Stomach (tissue), 8 donors: ENCODE measurements at regions not wholly inside any gene's neighbourhood (a gene's known extent, or its start where the extent isn't known, plus 50 kb on each side); places are given as distances from the start of the nearest gene placed in this dataset.
A peak's percentile ranks its signal among the peaks of the same experiment; 100 is the strongest.

Experiments used
- DNase-seq, 2 donors: peaks; one replicate each; pipeline versions ENCODE4 v3.0.0 to v3.0.0-alpha.2; 2013 to 2019
- H3K27ac ChIP-seq, 5 donors: fragments of 200-600 bp in 4 of 5; sonication (generic) in 4 of 5; one replicate each; pipeline ENCODE4 v1.5.1; 2013 to 2019; ENCODE audit warnings: mild to moderate bottlenecking in 1 of 5, moderate library complexity in 1 of 5
- H3K27me3 ChIP-seq, 3 donors: fragments of 200-600 bp; sonication (generic); one replicate each; pipeline ENCODE4 v1.5.1; 2017 to 2019; ENCODE audit warnings: mixed run types in 1 of 3
- H3K36me3 ChIP-seq, 4 donors: fragments of 200-600 bp; sonication (generic); 1 replicate in 3 of 4; 2 replicates in 1 of 4; pipeline ENCODE4 v1.5.1; 2016 to 2019
- H3K4me1 ChIP-seq, 4 donors: fragments of 200-600 bp; sonication (generic); one replicate each; pipeline ENCODE4 v1.5.1; 2016 to 2019
- H3K4me3 ChIP-seq, 4 donors: fragments of 200-600 bp; sonication (generic) in 3 of 4; one replicate each; pipeline ENCODE4 v1.5.1; 2016 to 2019; ENCODE audit warnings: mild to moderate bottlenecking in 1 of 4
- H3K9me3 ChIP-seq, 4 donors: fragments of 200-600 bp; sonication (generic); one replicate each; pipeline ENCODE4 v1.5.1; 2016 to 2019
- EP300 ChIP-seq: sonication (generic); formaldehyde crosslinking; IDR thresholded peaks from one replicate; pipeline ENCODE4 v1.6.1; 2017; ENCODE audit warnings: antibody characterized with exemption
- POLR2A ChIP-seq, 4 donors: fragments of 450-650 bp; IDR thresholded peaks; one replicate each; pipeline ENCODE4 v1.6.1; 2016; ENCODE audit warnings: antibody characterized with exemption in 4 of 4, control low read depth in 2 of 4, mild to moderate bottlenecking in 1 of 4, moderate library complexity in 1 of 4
- POLR2AphosphoS5 ChIP-seq, 3 donors: sonication (generic); formaldehyde crosslinking; IDR thresholded peaks; one replicate each; pipeline ENCODE4 v1.6.1; 2016; ENCODE audit warnings: antibody characterized with exemption in 3 of 3
- WGBS, 5 donors: extraction: QIAGEN DNeasy Blood & Tissue Kit in 3 of 5; methylation state at CpG; one replicate each; pipeline versions ENCODE4 v1.1.5 to v1.1.7; 2013 to 2018; 5-methylcytosine and 5-hydroxymethylcytosine counted together
- intact Hi-C: fragments of 100-400 bp; cut with DNase I; formaldehyde crosslinking; loops from one replicate; pipeline ENCODE4 v1.15.1; 2023; ENCODE audit warnings: low total_unique reads
- small RNA-seq, 4 donors: library from RNA; depleted of rRNA; stranded (forward); fragments of <200 nt; gene quantifications; one replicate each; pipeline ENCODE3, GENCODE V24; 2016
- TF ChIP-seq, protein P1 (sequence below), 7 experiments: fragments of 450-650 bp in 4 of 7; fragments of 200-600 bp in 3 of 7; sonication (generic) in 3 of 7; IDR thresholded peaks; one replicate each; pipeline ENCODE4 v1.5.1; 2016 to 2019; ENCODE audit warnings: antibody characterized with exemption in 7 of 7, control low read depth in 2 of 7, mild to moderate bottlenecking in 1 of 7
- donor health status: healthy with polysubstance abuse.
- donor health status: Bipolar disorder and iron deficiency.
- donor health status: healthy.

DNA sequence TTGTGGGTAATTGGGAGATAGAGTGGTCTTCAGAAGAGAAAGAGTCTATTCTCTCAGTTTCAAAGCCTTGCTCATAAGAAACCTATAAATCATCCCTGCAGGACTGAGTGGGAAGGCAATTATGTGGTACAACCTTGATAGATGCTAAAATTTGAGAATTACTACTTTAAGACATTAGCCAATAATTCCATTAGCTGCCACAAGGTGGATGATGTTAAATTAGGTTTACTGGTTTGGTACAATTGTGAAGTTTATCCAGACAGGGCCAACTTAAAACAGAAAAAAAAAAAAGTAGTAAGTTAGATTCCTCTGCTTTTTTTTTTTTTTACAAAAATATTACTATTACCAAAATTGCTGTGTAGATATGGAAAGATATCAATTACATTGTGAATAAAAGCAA lies 73.2 kb upstream of the AMOT start:
- Histone ChIP-seq H3K9me3 (no peaks in the 10 kb centered on the region), H3K4me3 (no peak overlapping the region), H3K36me3 (no peaks in the 10 kb centered on the region), H3K27ac (no peak overlapping the region), H3K27me3 (no peaks in the 10 kb centered on the region), H3K4me1 (no peaks in the 10 kb centered on the region)
- TF ChIP-seq POLR2AphosphoS5 (IDR thresholded peaks at IDR 0.05), result no peak
- TF ChIP-seq, protein P1, sequence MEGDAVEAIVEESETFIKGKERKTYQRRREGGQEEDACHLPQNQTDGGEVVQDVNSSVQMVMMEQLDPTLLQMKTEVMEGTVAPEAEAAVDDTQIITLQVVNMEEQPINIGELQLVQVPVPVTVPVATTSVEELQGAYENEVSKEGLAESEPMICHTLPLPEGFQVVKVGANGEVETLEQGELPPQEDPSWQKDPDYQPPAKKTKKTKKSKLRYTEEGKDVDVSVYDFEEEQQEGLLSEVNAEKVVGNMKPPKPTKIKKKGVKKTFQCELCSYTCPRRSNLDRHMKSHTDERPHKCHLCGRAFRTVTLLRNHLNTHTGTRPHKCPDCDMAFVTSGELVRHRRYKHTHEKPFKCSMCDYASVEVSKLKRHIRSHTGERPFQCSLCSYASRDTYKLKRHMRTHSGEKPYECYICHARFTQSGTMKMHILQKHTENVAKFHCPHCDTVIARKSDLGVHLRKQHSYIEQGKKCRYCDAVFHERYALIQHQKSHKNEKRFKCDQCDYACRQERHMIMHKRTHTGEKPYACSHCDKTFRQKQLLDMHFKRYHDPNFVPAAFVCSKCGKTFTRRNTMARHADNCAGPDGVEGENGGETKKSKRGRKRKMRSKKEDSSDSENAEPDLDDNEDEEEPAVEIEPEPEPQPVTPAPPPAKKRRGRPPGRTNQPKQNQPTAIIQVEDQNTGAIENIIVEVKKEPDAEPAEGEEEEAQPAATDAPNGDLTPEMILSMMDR (IDR thresholded peaks at IDR 0.05), result no peak
- TF ChIP-seq POLR2A (IDR thresholded peaks at IDR 0.05), result no peak
- no peak for TF ChIP-seq EP300
- DNase-seq, result no peak
- intact Hi-C loops, result no loop called here

DNA sequence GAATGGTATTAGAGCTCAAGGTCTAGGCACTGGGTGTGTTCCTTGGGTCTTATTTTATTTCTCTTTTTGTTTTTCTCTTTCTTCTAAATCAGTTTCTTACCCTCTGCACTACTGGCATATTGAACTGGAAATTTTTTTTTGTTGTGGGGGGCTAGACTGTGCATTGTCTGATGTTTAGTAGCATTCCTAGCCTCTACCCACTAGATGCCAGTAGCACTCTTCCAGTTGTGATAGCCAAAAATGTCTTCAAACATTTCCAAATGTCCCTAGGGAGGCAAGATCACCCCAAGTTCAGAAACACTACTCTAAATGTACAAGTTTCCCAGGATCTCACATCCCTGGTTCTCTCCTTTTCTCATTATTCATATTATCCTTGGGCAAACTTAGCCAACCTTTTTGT lies 69.8 kb upstream of the AMOT start:
- Histone ChIP-seq H3K4me3 (no peak overlapping the region), H3K27ac (no peak overlapping the region), H3K4me1 (no peaks in the 10 kb centered on the region), H3K36me3 (no peaks in the 10 kb centered on the region), H3K9me3 (no peaks in the 10 kb centered on the region), H3K27me3 (no peaks in the 10 kb centered on the region)
- no peak for DNase-seq
- TF ChIP-seq POLR2A (IDR thresholded peaks at IDR 0.05) (no peak), POLR2AphosphoS5 (IDR thresholded peaks at IDR 0.05) (no peak)
- intact Hi-C loops, result no loop called here

DNA sequence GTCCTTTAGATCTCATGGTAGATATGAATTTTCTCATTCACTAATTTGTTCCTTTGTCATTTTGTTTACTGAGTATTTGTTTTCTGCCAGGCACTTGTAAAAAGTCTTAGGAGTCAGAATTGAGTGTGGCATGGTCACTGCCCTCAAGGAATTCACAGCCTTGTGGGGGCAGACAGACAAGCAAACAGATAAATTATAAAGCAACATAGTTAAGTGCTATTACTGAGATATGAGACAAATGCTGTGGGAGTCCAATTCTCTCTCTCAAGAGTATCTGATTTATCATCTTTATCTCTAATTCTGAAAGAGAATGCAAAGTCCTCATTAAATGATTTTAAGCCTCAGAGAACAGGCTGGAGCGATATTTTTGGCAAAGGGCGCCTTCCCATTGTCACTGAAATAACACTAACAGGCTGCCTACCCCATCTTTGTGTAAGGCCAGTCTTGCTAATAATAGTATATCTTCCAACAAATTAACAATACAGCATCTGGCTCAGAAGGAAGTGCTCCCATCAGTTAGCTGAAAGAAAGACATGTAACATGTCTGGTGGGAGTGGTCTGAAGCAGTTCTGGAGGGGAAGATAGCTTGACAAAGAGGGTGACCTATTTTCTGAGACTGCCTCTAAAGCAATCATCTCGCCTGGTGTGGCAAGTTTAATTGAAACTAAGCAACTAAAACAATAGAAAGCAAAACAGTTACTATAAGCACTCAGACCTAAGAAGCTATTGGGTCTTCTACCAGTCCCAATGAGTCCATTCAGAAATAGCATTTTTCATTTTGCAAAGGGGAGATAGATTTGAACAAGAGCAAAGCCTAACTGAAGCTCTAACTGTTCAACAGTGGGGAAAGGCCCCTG lies 61.5 kb upstream of the AMOT start:
- peak in 1 of 2 donors; percentile 11 for DNase-seq
- TF ChIP-seq POLR2AphosphoS5 (IDR thresholded peaks at IDR 0.05) (no peak), EP300 (no peak), POLR2A (IDR thresholded peaks at IDR 0.05) (no peak)
- TF ChIP-seq, protein P1 (IDR thresholded peaks at IDR 0.05), result no peak

DNA sequence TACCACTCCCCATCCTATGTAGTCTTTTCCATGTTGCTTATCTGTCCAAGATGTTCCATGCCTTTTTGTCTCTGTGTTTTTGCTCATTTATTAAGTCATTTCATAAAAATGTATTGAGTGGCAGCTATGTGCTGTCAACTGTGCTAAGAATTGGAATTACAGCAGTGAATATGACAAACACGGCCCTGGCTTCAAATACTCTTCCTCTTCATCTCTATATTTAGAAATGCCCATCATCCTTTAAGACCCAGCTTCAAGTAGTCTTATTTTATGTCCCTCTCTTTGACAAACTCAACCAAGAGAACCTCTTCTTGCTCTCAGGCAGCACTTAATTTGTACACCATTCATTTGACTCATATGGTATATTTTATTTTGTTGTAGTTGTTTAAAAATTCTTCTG lies 55.4 kb upstream of the AMOT start:
- H3K9me3 ChIP-seq, result no peaks in the 10 kb centered on the region
- no peaks in the 10 kb centered on the region for H3K4me1 ChIP-seq
- DNase-seq, result no peak
- H3K27me3 ChIP-seq, result peaks cover 0 to 8% (median 0%) of the 10 kb centered on the region in 3 donors
- no peaks in the 10 kb centered on the region for H3K36me3 ChIP-seq
- WGBS, 5 donors, result 70 to 85% (median 77%) methylated on average over 1 of the region's 1 CpG
- intact Hi-C loops, result no loop called here
- TF ChIP-seq, protein P1 (IDR thresholded peaks at IDR 0.05), result no peak
- TF ChIP-seq EP300, result no peak
- TF ChIP-seq POLR2A (IDR thresholded peaks at IDR 0.05), result no peak
- no peak for TF ChIP-seq POLR2AphosphoS5 (IDR thresholded peaks at IDR 0.05)
- no peak overlapping the region for H3K27ac ChIP-seq
- no peak overlapping the region for H3K4me3 ChIP-seq

More for the DNA sequence above, 61.5 kb upstream of the AMOT start:
- Histone ChIP-seq H3K9me3 (no peaks in the 10 kb centered on the region), H3K4me3 (no peak overlapping the region), H3K36me3 (no peaks in the 10 kb centered on the region), H3K27me3 (no peaks in the 10 kb centered on the region), H3K4me1 (no peaks in the 10 kb centered on the region), H3K27ac (no peak overlapping the region)
- intact Hi-C loops, result no loop called here
- WGBS, 5 donors, result 59 to 80% (median 74%) methylated on average over 3 of the region's 3 CpGs

Small RNAs in the stretch of these regions (small RNA-seq; reads per million reads assigned to genes)
- 0 reads per million in 4 donors for gene AL031183.1
- 0 reads per million in 4 donors for gene RF00012
- 0 reads per million in 4 donors for gene RF00088
- 0 reads per million in 4 donors for gene RN7SL93P
- gene RNU1-57P, result 0 reads per million in 4 donors
- gene RNU6-1015P, result 0 reads per million in 4 donors
